Prostate gland (tissue), 2 donors: ENCODE measurements at regions not wholly inside any gene's neighbourhood (a gene's known extent, or its start where the extent isn't known, plus 50 kb on each side); places are given as distances from the start of the nearest gene placed in this dataset.

ENCODE experiments used
- POLR2A ChIP-seq: fragments of 450-650 bp; IDR thresholded peaks from one replicate; pipeline ENCODE4 v1.6.1; 2016; ENCODE audit warnings: antibody characterized with exemption, mild to moderate bottlenecking
- POLR2AphosphoS5 ChIP-seq: sonication (generic); formaldehyde crosslinking; IDR thresholded peaks from one replicate; pipeline ENCODE4 v1.6.1; 2017; ENCODE audit warnings: antibody characterized with exemption
- TF ChIP-seq, protein P1 (sequence below), 4 experiments: fragments of 200-600 bp in 2 of 4; fragments of 450-650 bp in 2 of 4; sonication (generic) in 2 of 4; IDR thresholded peaks; 1 replicate in 3 of 4; 2 replicates in 1 of 4; pipeline ENCODE4 v1.5.1; 2016 to 2019; ENCODE audit warnings: antibody characterized with exemption in 4 of 4, mild to moderate bottlenecking in 2 of 4, moderate library complexity in 2 of 4

DNA sequence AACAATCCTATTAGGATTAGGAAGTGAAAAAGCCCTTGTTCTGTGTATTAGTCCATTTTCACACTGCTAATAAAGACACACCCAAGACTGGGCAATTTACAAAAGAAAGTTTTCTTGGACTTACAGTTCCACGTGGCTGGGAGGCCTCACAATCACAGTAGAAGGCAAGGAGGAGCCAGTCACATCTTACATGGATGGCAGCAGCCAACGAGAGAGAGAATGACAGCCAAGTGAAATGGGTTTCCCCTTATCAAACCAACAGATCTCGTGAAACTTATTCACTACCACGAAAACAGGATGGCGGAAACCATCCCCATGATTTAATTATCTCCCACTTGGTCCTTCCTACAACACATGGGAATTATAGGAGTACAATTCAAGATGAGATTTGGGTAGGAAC lies 248.2 kb upstream of the KCNMB2 start:
- TF ChIP-seq, protein P1, sequence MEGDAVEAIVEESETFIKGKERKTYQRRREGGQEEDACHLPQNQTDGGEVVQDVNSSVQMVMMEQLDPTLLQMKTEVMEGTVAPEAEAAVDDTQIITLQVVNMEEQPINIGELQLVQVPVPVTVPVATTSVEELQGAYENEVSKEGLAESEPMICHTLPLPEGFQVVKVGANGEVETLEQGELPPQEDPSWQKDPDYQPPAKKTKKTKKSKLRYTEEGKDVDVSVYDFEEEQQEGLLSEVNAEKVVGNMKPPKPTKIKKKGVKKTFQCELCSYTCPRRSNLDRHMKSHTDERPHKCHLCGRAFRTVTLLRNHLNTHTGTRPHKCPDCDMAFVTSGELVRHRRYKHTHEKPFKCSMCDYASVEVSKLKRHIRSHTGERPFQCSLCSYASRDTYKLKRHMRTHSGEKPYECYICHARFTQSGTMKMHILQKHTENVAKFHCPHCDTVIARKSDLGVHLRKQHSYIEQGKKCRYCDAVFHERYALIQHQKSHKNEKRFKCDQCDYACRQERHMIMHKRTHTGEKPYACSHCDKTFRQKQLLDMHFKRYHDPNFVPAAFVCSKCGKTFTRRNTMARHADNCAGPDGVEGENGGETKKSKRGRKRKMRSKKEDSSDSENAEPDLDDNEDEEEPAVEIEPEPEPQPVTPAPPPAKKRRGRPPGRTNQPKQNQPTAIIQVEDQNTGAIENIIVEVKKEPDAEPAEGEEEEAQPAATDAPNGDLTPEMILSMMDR (IDR thresholded peaks at IDR 0.05): no peak
- TF ChIP-seq POLR2A: no peak
- TF ChIP-seq POLR2AphosphoS5: no peak
